Non-pigmented ciliary epithelial cell (primary cell): ENCODE measurements at regions not wholly inside any gene's neighbourhood (a gene's known extent, or its start where the extent isn't known, plus 50 kb on each side); places are given as distances from the start of the nearest gene placed in this dataset.

Experiments
- DNase-seq: peaks from one replicate; pipeline ENCODE4 v3.0.0-alpha.2; 2010; ENCODE audit warnings: low read depth

GRCh38 chr13:63112799-63113395 is 1697.2 kb upstream of the PCDH20 start:
- no peak for DNase-seq

- no peak for DNase-seq
Measured at GRCh38 chr13:63110466-63110865, 1694.8 kb upstream of the PCDH20 start.

- DNase-seq: no peak
Measured at GRCh38 chr13:63107179-63107943, 1691.7 kb upstream of the PCDH20 start.

- DNase-seq: no peak
Measured at GRCh38 chr13:63094717-63095116, 1679.1 kb upstream of the PCDH20 start.

GRCh38 chr13:63093907-63094469 is 1678.3 kb upstream of the PCDH20 start:
- no peak for DNase-seq

GRCh38 chr13:63092456-63092855 is 1676.8 kb upstream of the PCDH20 start:
- peak; percentile 2 for DNase-seq

GRCh38 chr13:63090524-63090923 is 1674.9 kb upstream of the PCDH20 start:
- DNase-seq: no peak

- no peak for DNase-seq
Measured at GRCh38 chr13:63088226-63088625, 1672.6 kb upstream of the PCDH20 start.

GRCh38 chr13:63086286-63086685 is 1670.6 kb upstream of the PCDH20 start:
- no peak for DNase-seq

GRCh38 chr13:63085851-63086250 is 1670.2 kb upstream of the PCDH20 start:
- DNase-seq: no peak

GRCh38 chr13:63081400-63082014 is 1665.9 kb upstream of the PCDH20 start:
- no peak for DNase-seq

GRCh38 chr13:63075126-63075525 is 1659.5 kb upstream of the PCDH20 start:
- no peak for DNase-seq

- DNase-seq: no peak
Measured at GRCh38 chr13:63050287-63050686, 1634.6 kb upstream of the PCDH20 start.

- no peak for DNase-seq
Measured at GRCh38 chr13:63048653-63049052, 1633.0 kb upstream of the PCDH20 start.

- no peak for DNase-seq
Measured at GRCh38 chr13:63044589-63045313, 1629.1 kb upstream of the PCDH20 start.

- DNase-seq: no peak
Measured at GRCh38 chr13:63042686-63043085, 1627.0 kb upstream of the PCDH20 start.

- DNase-seq: no peak
Measured at GRCh38 chr13:63041640-63042414, 1626.2 kb upstream of the PCDH20 start.

- no peak for DNase-seq
Measured at GRCh38 chr13:63026285-63026797, 1610.7 kb upstream of the PCDH20 start.

GRCh38 chr13:63025741-63026140 is 1610.1 kb upstream of the PCDH20 start:
- no peak for DNase-seq

- DNase-seq: no peak
Measured at GRCh38 chr13:63024458-63024857, 1608.8 kb upstream of the PCDH20 start.

- no peak for DNase-seq
Measured at GRCh38 chr13:63011996-63012395, 1596.3 kb upstream of the PCDH20 start.
